Fibroblast of the aortic adventitia (primary cell): ENCODE measurements at regions not wholly inside any gene's neighbourhood (a gene's known extent, or its start where the extent isn't known, plus 50 kb on each side); places are given as distances from the start of the nearest gene placed in this dataset.
"Not testable (repeated sequence)": the region's sequence is repeated elsewhere in the genome, so short reads cannot be mapped to it uniquely, and the experiment has no call there.

Experiments used
- DNase-seq: peaks from one replicate; pipeline ENCODE4 v3.0.0-alpha.2; 2010; ENCODE audit warnings: low read depth
- H3K4me3 ChIP-seq: 2 replicates; pipeline ENCODE4 v1.5.1; 2011; ENCODE audit warnings: low read depth, mild to moderate bottlenecking, control low read depth, low read length, moderate library complexity
- CTCF ChIP-seq: IDR thresholded peaks from 2 replicates; pipeline ENCODE4 v1.5.1; 2011; ENCODE audit warnings: mild to moderate bottlenecking, low read length, control low read depth, inconsistent platforms; ENCODE audit not compliant: insufficient read depth

GRCh38 chr15:66865622-66866611 lies 163.9 kb downstream of the SMAD6 start:
- no peak overlapping the region for H3K4me3 ChIP-seq
- no peak for DNase-seq
- no peak for TF ChIP-seq CTCF

- H3K4me3 ChIP-seq = no peak overlapping the region
- TF ChIP-seq CTCF = no peak
- no peak for DNase-seq
Measured at GRCh38 chr15:66866656-66867055, 164.6 kb downstream of the SMAD6 start.

- no peak overlapping the region for H3K4me3 ChIP-seq
- no peak for TF ChIP-seq CTCF
- no peak for DNase-seq
Measured at GRCh38 chr15:66868918-66869317, 166.9 kb downstream of the SMAD6 start.

- no peak for TF ChIP-seq CTCF
- DNase-seq = no peak
- no peak overlapping the region for H3K4me3 ChIP-seq
Measured at GRCh38 chr15:66870880-66871388, 168.9 kb downstream of the SMAD6 start.

GRCh38 chr15:66872405-66872804 lies 170.4 kb downstream of the SMAD6 start:
- DNase-seq = peak; percentile 49
- no peak overlapping the region for H3K4me3 ChIP-seq
- no peak for TF ChIP-seq CTCF

- not testable (repeated sequence) for H3K4me3 ChIP-seq, DNase-seq
Measured at GRCh38 chr15:66873331-66873730, 171.3 kb downstream of the SMAD6 start.

GRCh38 chr15:66873856-66874255 lies 171.8 kb downstream of the SMAD6 start:
- no peak for TF ChIP-seq CTCF
- no peak for DNase-seq
- H3K4me3 ChIP-seq = no peak overlapping the region
